Vagina (tissue), 2 donors: ENCODE measurements at regions not wholly inside any gene's neighbourhood (a gene's known extent, or its start where the extent isn't known, plus 50 kb on each side); places are given as distances from the start of the nearest gene placed in this dataset.

ENCODE experiments used
- DNase-seq, 2 donors: peaks; one replicate each; pipeline ENCODE4 v3.0.0-alpha.2; 2017; ENCODE audit errors: extremely low spot score in 2 of 2
- H3K27ac ChIP-seq: fragments of 200-600 bp; sonication (generic); one replicate; pipeline ENCODE4 v1.5.1; 2019
- H3K27me3 ChIP-seq: fragments of 200-600 bp; sonication (generic); one replicate; pipeline ENCODE4 v1.5.1; 2019
- H3K36me3 ChIP-seq, 2 donors: fragments of 200-600 bp; sonication (generic); one replicate each; pipeline ENCODE4 v1.5.1; 2017 to 2019
- H3K4me1 ChIP-seq: fragments of 200-600 bp; sonication (generic); one replicate; pipeline ENCODE4 v1.5.1; 2019
- H3K4me3 ChIP-seq, 2 donors: fragments of 200-600 bp; sonication (generic); 1 replicate in 1 of 2; 2 replicates in 1 of 2; pipeline ENCODE4 v1.5.1; 2016 to 2019
- H3K9me3 ChIP-seq: fragments of 200-600 bp; sonication (generic); one replicate; pipeline ENCODE4 v1.5.1; 2019
- CTCF ChIP-seq, 3 experiments: fragments of 450-650 bp in 2 of 3; fragments of 200-600 bp in 1 of 3; sonication (generic) in 1 of 3; IDR thresholded peaks; one replicate each; pipeline ENCODE4 v1.5.1; 2017 to 2019; ENCODE audit warnings: antibody characterized with exemption in 3 of 3, mild to moderate bottlenecking in 2 of 3, moderate library complexity in 2 of 3
- POLR2A ChIP-seq, 2 donors: fragments of 450-650 bp; IDR thresholded peaks; one replicate each; pipeline ENCODE4 v1.6.1; 2017; ENCODE audit warnings: antibody characterized with exemption in 2 of 2, mild to moderate bottlenecking in 2 of 2, moderate library complexity in 2 of 2
- POLR2AphosphoS5 ChIP-seq, 2 donors: sonication (generic); formaldehyde crosslinking; IDR thresholded peaks; one replicate each; pipeline ENCODE4 v1.9.0; 2017; ENCODE audit warnings: antibody characterized with exemption in 2 of 2, mild to moderate bottlenecking in 2 of 2, low read depth in 1 of 2; ENCODE audit not compliant: insufficient read depth in 1 of 2
- intact Hi-C: fragments of 100-400 bp; cut with DNase I; formaldehyde crosslinking; loops from one replicate; pipeline ENCODE4 v1.15.1; 2023

- Histone ChIP-seq H3K36me3 (no peaks in the 10 kb centered on the region), H3K27me3 (no peaks in the 10 kb centered on the region), H3K4me1 (no peaks in the 10 kb centered on the region), H3K4me3 (no peak overlapping the region), H3K27ac (no peak overlapping the region), H3K9me3 (no peaks in the 10 kb centered on the region)
- intact Hi-C loops = no loop called here
- TF ChIP-seq CTCF (IDR thresholded peaks at IDR 0.05) (no peak), POLR2A (IDR thresholded peaks at IDR 0.05) (no peak), POLR2AphosphoS5 (IDR thresholded peaks at IDR 0.05; ENCODE audit: insufficient read depth in 1 of 2, low read depth in 1 of 2) (no peak)
- no peak for DNase-seq
These were observed 76.1 kb upstream of the FAM241A start for GRCh38 chr4:112069110-112069509.

DNA sequence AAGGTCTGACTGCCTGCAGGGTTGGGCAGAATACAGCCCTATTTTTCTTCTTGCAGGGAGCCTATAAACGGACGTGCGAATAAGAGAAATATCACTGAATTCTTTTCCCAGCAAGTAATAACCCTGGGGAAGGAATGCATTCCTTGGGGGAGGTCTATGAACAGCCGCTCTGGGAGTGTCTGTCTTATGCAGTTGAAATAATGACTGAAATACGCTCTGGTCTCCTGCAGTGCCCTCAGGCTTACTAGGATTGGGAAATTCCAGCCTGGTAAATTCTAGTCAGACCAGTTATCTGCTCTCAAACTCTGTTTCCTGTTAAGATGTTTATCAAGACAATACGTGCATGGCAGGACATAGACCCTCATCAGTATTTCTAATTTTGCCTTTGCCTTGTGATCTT, 72.1 kb upstream of the FAM241A start:
- Histone ChIP-seq H3K4me1 (no peaks in the 10 kb centered on the region), H3K27ac (no peak overlapping the region), H3K27me3 (no peaks in the 10 kb centered on the region), H3K36me3 (no peaks in the 10 kb centered on the region), H3K4me3 (no peak overlapping the region), H3K9me3 (no peaks in the 10 kb centered on the region)
- intact Hi-C loops = no loop called here
- TF ChIP-seq POLR2A (IDR thresholded peaks at IDR 0.05) = no peak
- TF ChIP-seq POLR2AphosphoS5 (IDR thresholded peaks at IDR 0.05; ENCODE audit: insufficient read depth in 1 of 2, low read depth in 1 of 2) = no peak
- TF ChIP-seq CTCF (IDR thresholded peaks at IDR 0.05) = no peak
- DNase-seq = no peak

- intact Hi-C loops = no loop called here
These were observed 70.0 kb upstream of the FAM241A start for GRCh38 chr4:112075129-112075753.

GRCh38 chr4:112075906-112076305, 69.3 kb upstream of the FAM241A start:
- Histone ChIP-seq H3K27ac (no peak overlapping the region), H3K4me1 (no peaks in the 10 kb centered on the region), H3K27me3 (no peaks in the 10 kb centered on the region), H3K9me3 (no peaks in the 10 kb centered on the region), H3K36me3 (no peaks in the 10 kb centered on the region), H3K4me3 (no peak overlapping the region)
- DNase-seq = no peak
- intact Hi-C loops = no loop called here
- TF ChIP-seq CTCF (IDR thresholded peaks at IDR 0.05) (no peak), POLR2A (IDR thresholded peaks at IDR 0.05) (no peak), POLR2AphosphoS5 (IDR thresholded peaks at IDR 0.05; ENCODE audit: insufficient read depth in 1 of 2, low read depth in 1 of 2) (no peak)

More at GRCh38 chr4:112075129-112075753, 70.0 kb upstream of the FAM241A start:
- TF ChIP-seq CTCF (IDR thresholded peaks at IDR 0.05) (peak in 1 of 3 experiments; percentile 33), POLR2A (IDR thresholded peaks at IDR 0.05) (no peak)
- H3K4me3 ChIP-seq = no peak overlapping the region
- no peak for DNase-seq
- H3K27ac ChIP-seq = no peak overlapping the region
- no peaks in the 10 kb centered on the region for H3K4me1 ChIP-seq
- no peaks in the 10 kb centered on the region for H3K36me3 ChIP-seq
- no peaks in the 10 kb centered on the region for H3K27me3 ChIP-seq
- no peaks in the 10 kb centered on the region for H3K9me3 ChIP-seq

- TF ChIP-seq POLR2A (IDR thresholded peaks at IDR 0.05) (no peak), CTCF (IDR thresholded peaks at IDR 0.05) (no peak), POLR2AphosphoS5 (IDR thresholded peaks at IDR 0.05; ENCODE audit: insufficient read depth in 1 of 2, low read depth in 1 of 2) (no peak)
- intact Hi-C loops = no loop called here
- H3K36me3 ChIP-seq = no peaks in the 10 kb centered on the region
These were observed 68.2 kb upstream of the FAM241A start for GRCh38 chr4:112076919-112077608.

More at GRCh38 chr4:112076919-112077608, 68.2 kb upstream of the FAM241A start:
- H3K27me3 ChIP-seq = no peaks in the 10 kb centered on the region
- H3K4me1 ChIP-seq = no peaks in the 10 kb centered on the region
- no peak overlapping the region for H3K4me3 ChIP-seq
- no peak overlapping the region for H3K27ac ChIP-seq
- DNase-seq = no peak
- H3K9me3 ChIP-seq = no peaks in the 10 kb centered on the region
